GM12865 (cell line): ENCODE measurements at regions not wholly inside any gene's neighbourhood (a gene's known extent, or its start where the extent isn't known, plus 50 kb on each side); places are given as distances from the start of the nearest gene placed in this dataset.

ENCODE experiments used
- DNase-seq: peaks from one replicate; pipeline ENCODE4 v3.0.0; 2010; ENCODE audit warnings: low read depth
- H3K4me3 ChIP-seq: 2 replicates; pipeline ENCODE4 v1.5.1; 2011; ENCODE audit warnings: mild to moderate bottlenecking, low read depth, low read length, control low read depth
- TF ChIP-seq, protein P1 (sequence below): IDR thresholded peaks from 2 replicates; pipeline ENCODE4 v1.5.1; 2011; ENCODE audit warnings: low read length, control low read depth, low read depth, inconsistent platforms; ENCODE audit not compliant: insufficient read depth; ENCODE audit errors: missing control alignments

DNA sequence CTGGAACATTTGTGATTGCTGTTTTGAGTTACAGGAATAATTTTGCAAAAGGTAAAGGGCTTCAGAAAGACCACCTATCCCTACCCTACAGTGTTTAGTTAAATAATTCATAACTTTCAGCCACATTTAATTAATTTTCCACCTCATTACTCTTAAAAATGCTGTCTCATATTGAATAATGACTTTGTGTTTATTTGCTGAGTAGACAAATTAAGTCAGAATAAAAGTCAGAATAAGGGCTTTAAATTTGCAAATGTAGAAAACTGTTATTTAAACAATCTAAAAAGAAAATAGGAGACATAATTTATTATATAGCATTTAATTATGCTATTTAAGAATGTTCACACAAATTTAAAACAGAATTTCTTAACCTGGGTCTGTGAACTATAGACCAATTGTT, 293.7 kb upstream of the RIMS1 start:
- H3K4me3 ChIP-seq: no peak overlapping the region
- no peak for DNase-seq
- TF ChIP-seq, protein P1, sequence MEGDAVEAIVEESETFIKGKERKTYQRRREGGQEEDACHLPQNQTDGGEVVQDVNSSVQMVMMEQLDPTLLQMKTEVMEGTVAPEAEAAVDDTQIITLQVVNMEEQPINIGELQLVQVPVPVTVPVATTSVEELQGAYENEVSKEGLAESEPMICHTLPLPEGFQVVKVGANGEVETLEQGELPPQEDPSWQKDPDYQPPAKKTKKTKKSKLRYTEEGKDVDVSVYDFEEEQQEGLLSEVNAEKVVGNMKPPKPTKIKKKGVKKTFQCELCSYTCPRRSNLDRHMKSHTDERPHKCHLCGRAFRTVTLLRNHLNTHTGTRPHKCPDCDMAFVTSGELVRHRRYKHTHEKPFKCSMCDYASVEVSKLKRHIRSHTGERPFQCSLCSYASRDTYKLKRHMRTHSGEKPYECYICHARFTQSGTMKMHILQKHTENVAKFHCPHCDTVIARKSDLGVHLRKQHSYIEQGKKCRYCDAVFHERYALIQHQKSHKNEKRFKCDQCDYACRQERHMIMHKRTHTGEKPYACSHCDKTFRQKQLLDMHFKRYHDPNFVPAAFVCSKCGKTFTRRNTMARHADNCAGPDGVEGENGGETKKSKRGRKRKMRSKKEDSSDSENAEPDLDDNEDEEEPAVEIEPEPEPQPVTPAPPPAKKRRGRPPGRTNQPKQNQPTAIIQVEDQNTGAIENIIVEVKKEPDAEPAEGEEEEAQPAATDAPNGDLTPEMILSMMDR: no peak

GRCh38 chr6:71599359-71599758, 287.0 kb upstream of the RIMS1 start:
- no peak for DNase-seq
- TF ChIP-seq, protein P1: no peak
- H3K4me3 ChIP-seq: no peak overlapping the region

DNA sequence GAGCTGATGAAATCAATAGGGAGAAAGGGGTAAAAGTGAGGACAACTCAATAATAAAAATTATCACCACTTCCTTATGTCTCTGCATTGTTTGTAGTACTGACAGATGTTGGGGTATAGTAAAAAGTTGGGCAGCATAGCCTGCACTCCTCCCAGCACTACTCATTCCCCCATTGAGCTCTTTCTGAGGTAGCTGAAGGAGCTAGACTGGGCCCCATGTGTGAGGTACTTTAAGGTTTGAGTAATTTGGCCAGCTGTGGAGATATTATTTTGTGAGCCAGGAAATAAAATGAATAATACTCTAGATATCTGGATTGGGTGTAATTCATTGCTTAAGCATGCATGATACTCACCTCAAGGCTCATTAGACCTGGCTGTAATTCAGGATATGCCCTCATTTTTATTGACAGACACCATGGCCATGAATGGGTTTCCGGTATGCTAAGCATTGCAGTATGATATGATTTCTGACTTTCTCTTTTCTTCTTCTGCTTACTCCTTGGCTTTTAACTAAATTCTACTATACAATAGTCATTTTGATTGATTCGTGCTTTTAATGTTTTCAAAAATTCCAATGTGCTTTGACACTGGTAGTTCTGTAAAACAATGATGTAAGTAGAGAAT, 283.9 kb upstream of the RIMS1 start:
- TF ChIP-seq, protein P1: no peak
- no peak for DNase-seq
- H3K4me3 ChIP-seq: no peak overlapping the region

GRCh38 chr6:71603021-71603420, 283.3 kb upstream of the RIMS1 start:
- TF ChIP-seq, protein P1: no peak
- DNase-seq: no peak
- H3K4me3 ChIP-seq: no peak overlapping the region

- TF ChIP-seq, protein P1: no peak
- H3K4me3 ChIP-seq: no peak overlapping the region
- no peak for DNase-seq
Measured at GRCh38 chr6:71608646-71609045, 277.7 kb upstream of the RIMS1 start.

DNA sequence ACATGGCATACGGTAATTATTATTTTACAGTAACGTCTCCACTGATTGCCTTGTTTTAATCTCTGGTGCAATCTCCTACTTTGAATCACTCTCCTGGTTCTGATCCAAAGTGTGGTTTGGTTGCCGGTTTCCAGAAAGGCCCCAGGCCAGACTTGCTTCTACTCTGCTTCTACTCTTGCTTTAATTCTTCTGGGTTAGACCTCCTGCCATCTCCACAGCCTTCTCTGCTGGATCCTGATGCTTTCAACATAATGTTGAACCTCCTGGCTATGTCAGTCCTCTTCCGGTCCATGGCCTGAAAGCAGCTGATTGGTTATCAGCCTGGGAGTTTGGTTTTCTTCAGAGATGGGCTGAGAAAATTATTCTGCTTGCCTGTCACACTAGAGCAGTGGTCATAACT, 266.5 kb upstream of the RIMS1 start:
- H3K4me3 ChIP-seq: no peak overlapping the region
- TF ChIP-seq, protein P1: no peak
- DNase-seq: no peak

DNA sequence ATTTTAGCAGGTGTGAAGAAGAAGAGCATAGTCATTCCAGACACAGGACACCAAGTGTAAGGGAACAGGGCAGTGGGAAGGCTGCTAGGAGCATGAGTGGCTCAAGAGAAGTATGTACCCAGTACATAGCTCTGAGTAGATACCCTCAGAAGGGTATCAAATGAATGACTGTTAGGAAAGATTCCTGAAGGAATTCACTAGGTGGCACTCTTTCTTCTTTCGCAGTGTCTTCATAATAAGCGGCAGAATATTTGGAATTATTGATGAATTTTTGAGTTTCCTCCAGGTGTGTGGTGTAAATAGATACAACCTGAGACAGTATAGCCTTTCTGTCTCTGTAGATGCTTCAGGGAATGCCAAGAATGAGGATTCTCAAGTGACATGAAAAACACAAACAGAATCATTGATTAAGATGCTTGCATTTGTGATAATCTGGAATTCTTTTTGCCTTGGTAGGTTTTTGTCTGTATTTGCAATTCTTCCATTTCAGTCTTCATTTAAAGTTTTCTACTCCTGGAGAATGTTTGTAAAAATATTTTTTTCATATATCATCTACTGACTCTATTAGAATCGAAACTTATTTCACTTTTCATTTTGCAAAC, 264.3 kb upstream of the RIMS1 start:
- TF ChIP-seq, protein P1: no peak
- peak; percentile 1 for DNase-seq
- H3K4me3 ChIP-seq: no peak overlapping the region
